ENCODE measurements at regions not wholly inside any gene's neighbourhood (a gene's known extent, or its start where the extent isn't known, plus 50 kb on each side); places are given as distances from the start of the nearest gene placed in this dataset.

DNA sequence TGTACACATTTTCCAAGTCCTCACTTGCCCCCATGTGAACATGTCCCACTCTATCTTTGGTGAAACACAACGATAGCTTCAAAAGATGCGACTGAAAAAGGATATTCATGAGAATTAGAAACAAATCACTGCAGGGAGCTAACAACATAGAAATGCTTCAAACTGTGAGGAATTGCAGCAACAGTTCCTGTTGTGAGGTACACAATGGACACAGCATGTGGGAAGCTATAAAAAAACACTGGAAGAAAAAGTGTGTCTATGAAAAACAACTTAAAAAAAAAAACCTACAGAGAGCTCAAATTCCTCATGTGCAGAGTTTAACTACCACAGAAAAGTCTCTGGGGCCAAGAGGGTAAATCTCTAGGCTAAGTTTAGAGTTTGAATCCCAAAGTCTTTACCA is 51.6 kb upstream of the BLTP1 start:
- no peaks in the 10 kb centered on the region for H3K27me3 ChIP-seq (replicated peaks; ENCODE audit: control insufficient read depth, insufficient read depth, low read length)
- no peak for DNase-seq (ENCODE audit: extremely low read depth, insufficient read length)
- TF ChIP-seq, protein P1, sequence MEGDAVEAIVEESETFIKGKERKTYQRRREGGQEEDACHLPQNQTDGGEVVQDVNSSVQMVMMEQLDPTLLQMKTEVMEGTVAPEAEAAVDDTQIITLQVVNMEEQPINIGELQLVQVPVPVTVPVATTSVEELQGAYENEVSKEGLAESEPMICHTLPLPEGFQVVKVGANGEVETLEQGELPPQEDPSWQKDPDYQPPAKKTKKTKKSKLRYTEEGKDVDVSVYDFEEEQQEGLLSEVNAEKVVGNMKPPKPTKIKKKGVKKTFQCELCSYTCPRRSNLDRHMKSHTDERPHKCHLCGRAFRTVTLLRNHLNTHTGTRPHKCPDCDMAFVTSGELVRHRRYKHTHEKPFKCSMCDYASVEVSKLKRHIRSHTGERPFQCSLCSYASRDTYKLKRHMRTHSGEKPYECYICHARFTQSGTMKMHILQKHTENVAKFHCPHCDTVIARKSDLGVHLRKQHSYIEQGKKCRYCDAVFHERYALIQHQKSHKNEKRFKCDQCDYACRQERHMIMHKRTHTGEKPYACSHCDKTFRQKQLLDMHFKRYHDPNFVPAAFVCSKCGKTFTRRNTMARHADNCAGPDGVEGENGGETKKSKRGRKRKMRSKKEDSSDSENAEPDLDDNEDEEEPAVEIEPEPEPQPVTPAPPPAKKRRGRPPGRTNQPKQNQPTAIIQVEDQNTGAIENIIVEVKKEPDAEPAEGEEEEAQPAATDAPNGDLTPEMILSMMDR (IDR thresholded peaks at IDR 0.05; ENCODE audit: insufficient read depth, low read length, poor library complexity, severe bottlenecking) = no peak
- H3K4me3 ChIP-seq (replicated peaks; ENCODE audit: low read depth, low read length) = no peak overlapping the region
- H3K36me3 ChIP-seq (ENCODE audit: control insufficient read depth, insufficient read depth, low read length) = no peaks in the 10 kb centered on the region

DNA sequence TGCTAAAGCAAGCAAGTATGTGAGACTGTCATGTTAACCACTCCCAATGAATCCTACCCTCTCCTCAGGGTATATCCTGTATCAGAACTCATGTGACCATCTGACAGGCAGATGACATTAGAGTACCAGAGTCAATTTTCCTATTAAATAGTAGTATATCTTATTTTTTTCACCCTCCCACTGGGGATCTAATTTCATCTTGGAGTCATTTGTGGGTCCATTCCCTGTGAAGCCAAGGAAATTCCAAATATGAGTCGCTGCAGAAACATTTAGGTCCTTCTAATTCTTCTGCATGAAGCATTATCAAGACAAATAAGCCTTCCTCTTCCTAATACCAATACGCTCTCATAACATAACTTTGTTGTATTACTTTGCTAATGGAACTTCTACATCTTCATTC is 52.2 kb upstream of the BLTP1 start:
- no peak for DNase-seq (ENCODE audit: extremely low read depth, insufficient read length)
- TF ChIP-seq, protein P1 (IDR thresholded peaks at IDR 0.05; ENCODE audit: insufficient read depth, low read length, poor library complexity, severe bottlenecking) = no peak
- Histone ChIP-seq H3K4me3 (replicated peaks; ENCODE audit: low read depth, low read length) (no peak overlapping the region), H3K36me3 (ENCODE audit: control insufficient read depth, insufficient read depth, low read length) (no peaks in the 10 kb centered on the region), H3K27me3 (replicated peaks; ENCODE audit: control insufficient read depth, insufficient read depth, low read length) (no peaks in the 10 kb centered on the region)

DNA sequence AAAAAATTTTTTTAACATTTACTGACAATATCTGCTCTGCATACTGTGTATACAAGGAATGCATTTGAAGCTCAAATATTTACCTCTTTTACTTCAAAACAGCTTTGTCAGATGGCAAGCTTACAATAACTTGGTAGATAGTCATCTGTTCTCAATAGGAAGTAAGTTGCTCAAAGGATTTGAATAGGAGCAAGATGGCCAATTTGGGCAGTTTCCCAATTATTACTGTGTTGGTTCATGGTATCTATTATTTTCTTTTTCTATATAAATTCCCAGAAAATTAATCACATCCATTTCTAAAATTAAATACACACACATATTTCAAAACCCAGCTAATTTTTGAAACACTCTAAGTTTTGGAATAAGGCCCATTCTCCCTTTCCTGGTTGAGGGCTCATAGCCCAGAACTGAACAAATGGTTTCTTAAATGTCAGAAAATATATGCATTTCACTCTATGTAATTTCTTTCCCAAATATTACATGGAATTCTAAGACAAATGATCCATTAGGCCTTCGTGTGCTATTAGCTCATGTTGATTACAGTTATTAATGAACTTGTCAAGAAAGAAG is 60.2 kb upstream of the BLTP1 start:
- DNase-seq (ENCODE audit: extremely low read depth, insufficient read length) = no peak
- TF ChIP-seq, protein P1 (IDR thresholded peaks at IDR 0.05; ENCODE audit: insufficient read depth, low read length, poor library complexity, severe bottlenecking) = no peak
- Histone ChIP-seq H3K36me3 (ENCODE audit: control insufficient read depth, insufficient read depth, low read length) (no peaks in the 10 kb centered on the region), H3K27me3 (replicated peaks; ENCODE audit: control insufficient read depth, insufficient read depth, low read length) (no peaks in the 10 kb centered on the region), H3K4me3 (replicated peaks; ENCODE audit: low read depth, low read length) (no peak overlapping the region)

DNA sequence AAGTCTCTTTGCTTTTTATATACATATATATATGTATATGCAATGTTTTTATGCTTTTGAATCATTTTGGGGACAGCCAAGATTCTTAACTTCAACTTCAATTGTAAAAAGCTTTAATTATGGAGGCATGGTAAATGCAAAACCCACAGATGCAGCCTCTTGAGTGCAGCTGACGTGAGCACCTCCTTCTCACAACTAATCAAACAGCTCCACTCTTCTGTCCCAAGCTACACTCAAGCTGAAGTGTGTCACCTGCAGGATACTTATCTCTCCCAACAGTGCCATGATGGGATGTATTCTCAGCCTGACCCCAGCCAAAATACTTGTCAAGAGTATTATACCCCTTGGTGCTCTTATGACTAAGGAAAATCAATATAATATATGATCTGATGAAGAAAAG is 60.7 kb upstream of the BLTP1 start:
- H3K4me3 ChIP-seq (replicated peaks; ENCODE audit: low read depth, low read length) = no peak overlapping the region
- TF ChIP-seq, protein P1 (IDR thresholded peaks at IDR 0.05; ENCODE audit: insufficient read depth, low read length, poor library complexity, severe bottlenecking) = no peak
- no peaks in the 10 kb centered on the region for H3K36me3 ChIP-seq (ENCODE audit: control insufficient read depth, insufficient read depth, low read length)
- no peak for DNase-seq (ENCODE audit: extremely low read depth, insufficient read length)
- H3K27me3 ChIP-seq (replicated peaks; ENCODE audit: control insufficient read depth, insufficient read depth, low read length) = no peaks in the 10 kb centered on the region

DNA sequence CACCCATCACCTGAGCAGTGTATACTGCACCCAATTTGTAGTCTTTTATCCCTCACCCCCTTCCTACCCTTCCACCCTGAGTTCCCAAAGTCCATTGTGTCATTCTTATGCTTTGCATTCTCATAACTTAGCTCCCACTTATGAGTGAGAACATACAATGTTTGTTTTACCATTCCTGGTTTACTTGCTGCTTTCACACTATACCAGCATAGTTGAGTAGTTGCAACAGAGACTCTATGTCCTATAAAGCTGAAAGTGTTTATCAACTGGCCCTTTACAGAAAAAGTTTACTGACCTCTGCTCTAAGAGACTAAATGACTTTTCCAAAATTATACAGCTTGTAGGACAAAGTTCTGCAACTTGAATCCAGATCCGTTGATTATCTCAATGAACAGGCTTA is 61.1 kb upstream of the BLTP1 start:
- TF ChIP-seq, protein P1 (IDR thresholded peaks at IDR 0.05; ENCODE audit: insufficient read depth, low read length, poor library complexity, severe bottlenecking) = no peak
- Histone ChIP-seq H3K27me3 (replicated peaks; ENCODE audit: control insufficient read depth, insufficient read depth, low read length) (no peaks in the 10 kb centered on the region), H3K36me3 (ENCODE audit: control insufficient read depth, insufficient read depth, low read length) (no peaks in the 10 kb centered on the region), H3K4me3 (replicated peaks; ENCODE audit: low read depth, low read length) (no peak overlapping the region)
- no peak for DNase-seq (ENCODE audit: extremely low read depth, insufficient read length)
